Neural progenitor cell (in vitro differentiated cells): ENCODE measurements at regions not wholly inside any gene's neighbourhood (a gene's known extent, or its start where the extent isn't known, plus 50 kb on each side); places are given as distances from the start of the nearest gene placed in this dataset.
A peak's percentile ranks its signal among the peaks of the same experiment; 100 is the strongest.

Experiments used
- DNase-seq: peaks from one replicate; pipeline ENCODE4 v3.0.0-alpha.2; 2016; ENCODE audit warnings: low spot score
- H2AFZ ChIP-seq: fragments of 200-600 bp; sonication (generic); replicated peaks from 2 replicates; pipeline ENCODE4 v1.6.1; 2016; ENCODE audit warnings: antibody characterized with exemption
- H3F3A ChIP-seq: fragments of 200-600 bp; sonication (generic); 2 replicates; pipeline ENCODE4 v1.6.1; 2016; ENCODE audit warnings: antibody characterized with exemption, low read depth
- H3K27ac ChIP-seq: fragments of 200-600 bp; sonication (generic); 2 replicates; pipeline ENCODE4 v1.5.1; 2016; ENCODE audit warnings: mild to moderate bottlenecking
- H3K27me3 ChIP-seq: fragments of 200-600 bp; sonication (generic); 2 replicates; pipeline ENCODE4 v1.6.1; 2016; ENCODE audit warnings: mild to moderate bottlenecking, moderate library complexity
- H3K36me3 ChIP-seq: fragments of 200-600 bp; sonication (generic); 2 replicates; pipeline ENCODE4 v1.5.1; 2016
- H3K4me1 ChIP-seq: fragments of 200-600 bp; sonication (generic); 2 replicates; pipeline ENCODE4 v1.6.1; 2016; ENCODE audit warnings: mixed run types
- H3K4me2 ChIP-seq: fragments of 200-600 bp; sonication (generic); 2 replicates; pipeline ENCODE4 v1.6.1; 2016
- H3K4me3 ChIP-seq: fragments of 200-600 bp; sonication (generic); 2 replicates; pipeline ENCODE4 v1.5.1; 2016
- H3K79me2 ChIP-seq: fragments of 200-600 bp; sonication (generic); 2 replicates; pipeline ENCODE4 v1.6.1; 2016; ENCODE audit warnings: low read depth
- H3K9ac ChIP-seq: fragments of 200-600 bp; sonication (generic); 2 replicates; pipeline ENCODE4 v1.6.1; 2016
- H3K9me3 ChIP-seq: fragments of 200-600 bp; sonication (generic); 2 replicates; pipeline ENCODE4 v1.5.1; 2016; ENCODE audit warnings: low read depth
- H4K20me1 ChIP-seq: fragments of 200-600 bp; sonication (generic); 2 replicates; pipeline ENCODE4 v1.6.1; 2016; ENCODE audit warnings: low read depth
- H3K27ac Mint-ChIP-seq: 3 replicates; pipeline ENCODE4 v1.8.0; 2021; ENCODE audit warnings: mixed read lengths
- H3K27me3 Mint-ChIP-seq: 2 replicates; pipeline ENCODE4 v1.8.0; 2022; ENCODE audit warnings: low read depth, mild to moderate bottlenecking, inconsistent platforms, moderate library complexity, mixed read lengths; ENCODE audit not compliant: insufficient read depth
- H3K36me3 Mint-ChIP-seq: 3 replicates; pipeline ENCODE4 v1.8.0; 2021; ENCODE audit warnings: mixed read lengths
- H3K4me1 Mint-ChIP-seq: 3 replicates; pipeline ENCODE4 v1.8.0; 2021; ENCODE audit warnings: mixed read lengths
- H3K4me3 Mint-ChIP-seq: 3 replicates; pipeline ENCODE4 v1.8.0; 2021; ENCODE audit warnings: mild to moderate bottlenecking, moderate library complexity, mixed read lengths
- H3K9me3 Mint-ChIP-seq: 3 replicates; pipeline ENCODE4 v1.8.0; 2020; ENCODE audit warnings: mixed read lengths
- EZH2 ChIP-seq: fragments of 200-600 bp; sonication (generic); IDR thresholded peaks from 2 replicates; pipeline ENCODE4 v1.6.1; 2017; ENCODE audit warnings: antibody characterized with exemption, mild to moderate bottlenecking, moderate library complexity
- EZH2phosphoT487 ChIP-seq: fragments of 200-600 bp; sonication (generic); IDR thresholded peaks from 2 replicates; pipeline ENCODE4 v1.6.1; 2017; ENCODE audit warnings: antibody characterized with exemption
- TF ChIP-seq, protein P1 (sequence below): fragments of 200-600 bp; sonication (generic); IDR thresholded peaks from 2 replicates; pipeline ENCODE4 v1.5.1; 2017; ENCODE audit warnings: antibody characterized with exemption, mild to moderate bottlenecking

DNA sequence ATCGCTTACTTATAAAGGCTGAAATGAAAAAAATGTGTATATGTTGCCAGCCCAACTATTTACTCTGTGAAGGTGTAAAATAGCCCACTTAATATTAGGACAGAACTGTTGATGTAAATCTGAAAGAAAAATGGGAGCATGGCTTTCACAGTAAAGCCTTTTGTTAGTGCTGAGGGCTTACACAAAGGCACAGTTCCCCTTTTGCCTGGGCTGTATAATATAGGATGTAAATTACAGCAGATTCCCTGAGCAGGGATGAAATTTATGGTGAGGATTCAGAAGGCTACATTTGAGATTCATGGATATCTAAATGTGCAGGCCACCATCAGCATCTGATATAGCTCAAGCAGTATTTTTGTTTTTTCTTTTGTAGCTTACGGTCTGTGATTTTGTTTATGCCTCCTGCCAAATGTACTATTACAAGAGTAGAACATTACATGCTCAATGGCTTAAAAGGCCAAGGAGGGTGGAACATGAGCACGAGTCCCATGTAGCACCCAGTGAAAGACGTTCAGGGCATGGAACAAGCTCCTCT lies 109.1 kb upstream of the ATP10A start:
- H4K20me1 ChIP-seq, result no peaks in the 10 kb centered on the region

DNA sequence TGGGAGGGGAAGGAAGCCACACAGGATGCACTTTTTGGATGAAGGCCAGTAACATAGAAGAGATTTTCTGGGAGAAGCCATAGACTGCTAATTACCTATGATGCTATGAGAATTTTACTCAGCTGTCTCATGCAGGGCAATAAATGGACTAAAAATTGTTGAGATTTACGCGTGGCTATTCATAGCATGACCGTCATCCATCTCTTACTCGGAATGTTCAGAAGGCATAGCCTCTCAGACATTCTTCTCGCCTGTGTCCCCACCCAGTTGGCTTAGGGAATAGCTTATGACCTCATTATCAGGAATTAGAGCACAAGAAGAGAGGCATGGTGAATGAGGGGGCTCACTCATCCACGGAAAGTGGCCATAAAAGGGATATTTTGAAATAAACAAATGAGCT lies 107.9 kb upstream of the ATP10A start:
- Histone ChIP-seq H3K79me2 (no peaks in the 10 kb centered on the region), H3K27me3 (no peaks in the 10 kb centered on the region), H2AFZ (no peak overlapping the region), H3F3A (peaks cover 6% of the 10 kb centered on the region), H4K20me1 (no peaks in the 10 kb centered on the region), H3K27ac (no peak overlapping the region), H3K9me3 (no peaks in the 10 kb centered on the region), H3K4me2 (no peak overlapping the region), H3K9ac (no peak overlapping the region), H3K4me3 (no peak overlapping the region), H3K4me1 (peaks cover 25% of the 10 kb centered on the region), H3K36me3 (no peaks in the 10 kb centered on the region)
- H3K27me3 Mint-ChIP-seq, result peaks cover 11% of the 10 kb centered on the region
- peaks cover 19% of the 10 kb centered on the region for H3K9me3 Mint-ChIP-seq
- H3K4me3 Mint-ChIP-seq, result no peak overlapping the region
- DNase-seq, result no peak
- peaks cover 26% of the 10 kb centered on the region for H3K4me1 Mint-ChIP-seq
- TF ChIP-seq EZH2phosphoT487 (no peak), EZH2 (no peak)
- TF ChIP-seq, protein P1, sequence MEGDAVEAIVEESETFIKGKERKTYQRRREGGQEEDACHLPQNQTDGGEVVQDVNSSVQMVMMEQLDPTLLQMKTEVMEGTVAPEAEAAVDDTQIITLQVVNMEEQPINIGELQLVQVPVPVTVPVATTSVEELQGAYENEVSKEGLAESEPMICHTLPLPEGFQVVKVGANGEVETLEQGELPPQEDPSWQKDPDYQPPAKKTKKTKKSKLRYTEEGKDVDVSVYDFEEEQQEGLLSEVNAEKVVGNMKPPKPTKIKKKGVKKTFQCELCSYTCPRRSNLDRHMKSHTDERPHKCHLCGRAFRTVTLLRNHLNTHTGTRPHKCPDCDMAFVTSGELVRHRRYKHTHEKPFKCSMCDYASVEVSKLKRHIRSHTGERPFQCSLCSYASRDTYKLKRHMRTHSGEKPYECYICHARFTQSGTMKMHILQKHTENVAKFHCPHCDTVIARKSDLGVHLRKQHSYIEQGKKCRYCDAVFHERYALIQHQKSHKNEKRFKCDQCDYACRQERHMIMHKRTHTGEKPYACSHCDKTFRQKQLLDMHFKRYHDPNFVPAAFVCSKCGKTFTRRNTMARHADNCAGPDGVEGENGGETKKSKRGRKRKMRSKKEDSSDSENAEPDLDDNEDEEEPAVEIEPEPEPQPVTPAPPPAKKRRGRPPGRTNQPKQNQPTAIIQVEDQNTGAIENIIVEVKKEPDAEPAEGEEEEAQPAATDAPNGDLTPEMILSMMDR, result no peak
- no peaks in the 10 kb centered on the region for H3K36me3 Mint-ChIP-seq
- peak overlapping the region; percentile 80 for H3K27ac Mint-ChIP-seq

More for the DNA sequence above, 109.1 kb upstream of the ATP10A start:
- Mint-ChIP-seq H3K4me1 (peaks cover 23% of the 10 kb centered on the region), H3K27me3 (peaks cover 10% of the 10 kb centered on the region), H3K9me3 (peaks cover 19% of the 10 kb centered on the region), H3K27ac (peak overlapping the region; percentile 91), H3K36me3 (no peaks in the 10 kb centered on the region), H3K4me3 (no peak overlapping the region)
- Histone ChIP-seq H3K9ac (no peak overlapping the region), H2AFZ (peak overlapping the region; percentile 46), H3F3A (peaks cover 6% of the 10 kb centered on the region), H3K4me2 (peak overlapping the region; percentile 36), H3K27ac (peak overlapping the region; percentile 39), H3K79me2 (no peaks in the 10 kb centered on the region), H3K36me3 (no peaks in the 10 kb centered on the region), H3K4me1 (peaks cover 25% of the 10 kb centered on the region), H3K9me3 (no peaks in the 10 kb centered on the region), H3K27me3 (no peaks in the 10 kb centered on the region), H3K4me3 (no peak overlapping the region)
- no peak for TF ChIP-seq EZH2phosphoT487
- TF ChIP-seq EZH2, result no peak
- peak; percentile 54 for DNase-seq

DNA sequence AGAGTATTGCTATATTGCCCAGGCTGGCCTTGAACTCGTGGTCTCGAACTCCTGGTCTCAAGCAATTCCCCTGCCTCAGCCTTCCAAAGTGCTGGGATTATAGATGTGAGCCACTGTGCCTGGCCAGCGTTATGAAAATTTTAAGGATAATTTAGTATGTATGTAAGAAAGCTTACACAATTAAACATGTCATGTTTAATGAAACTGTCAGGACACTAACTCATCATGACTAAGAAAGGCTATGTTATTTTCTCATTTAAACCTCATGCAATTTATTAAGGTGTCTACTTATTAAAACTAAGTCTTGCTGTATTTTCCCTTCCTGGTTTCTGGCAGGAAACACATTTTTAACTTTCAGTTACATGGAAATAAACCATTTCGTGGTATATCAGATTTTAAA lies 106.8 kb upstream of the ATP10A start:
- Histone ChIP-seq H3K4me1 (peaks cover 25% of the 10 kb centered on the region), H3K36me3 (no peaks in the 10 kb centered on the region), H2AFZ (no peak overlapping the region), H3K9me3 (no peaks in the 10 kb centered on the region), H3K9ac (no peak overlapping the region), H3K79me2 (no peaks in the 10 kb centered on the region), H3F3A (peaks cover 6% of the 10 kb centered on the region), H4K20me1 (no peaks in the 10 kb centered on the region), H3K4me3 (no peak overlapping the region), H3K27me3 (no peaks in the 10 kb centered on the region), H3K27ac (no peak overlapping the region), H3K4me2 (no peak overlapping the region)
- H3K36me3 Mint-ChIP-seq, result peaks cover 2% of the 10 kb centered on the region
- no peak overlapping the region for H3K4me3 Mint-ChIP-seq
- DNase-seq, result no peak
- peaks cover 9% of the 10 kb centered on the region for H3K27me3 Mint-ChIP-seq
- TF ChIP-seq EZH2 (no peak), EZH2phosphoT487 (no peak)
- peak overlapping the region; percentile 58 for H3K27ac Mint-ChIP-seq
- peaks cover 32% of the 10 kb centered on the region for H3K4me1 Mint-ChIP-seq
- H3K9me3 Mint-ChIP-seq, result peaks cover 12% of the 10 kb centered on the region

GRCh38 chr15:25967116-25967515 lies 104.0 kb upstream of the ATP10A start:
- Mint-ChIP-seq H3K27me3 (peaks cover 4% of the 10 kb centered on the region), H3K4me1 (peaks cover 23% of the 10 kb centered on the region), H3K27ac (no peak overlapping the region), H3K4me3 (no peak overlapping the region), H3K36me3 (peaks cover 2% of the 10 kb centered on the region), H3K9me3 (peaks cover 2% of the 10 kb centered on the region)
- no peak overlapping the region for H3K27ac ChIP-seq
- H3F3A ChIP-seq, result no peaks in the 10 kb centered on the region
- peaks cover 16% of the 10 kb centered on the region for H3K4me1 ChIP-seq
- H3K4me2 ChIP-seq, result no peak overlapping the region
- H3K4me3 ChIP-seq, result no peak overlapping the region
- H3K36me3 ChIP-seq, result no peaks in the 10 kb centered on the region
- H4K20me1 ChIP-seq, result no peaks in the 10 kb centered on the region
- H3K9ac ChIP-seq, result no peak overlapping the region
- no peaks in the 10 kb centered on the region for H3K9me3 ChIP-seq
- TF ChIP-seq EZH2phosphoT487 (no peak), EZH2 (no peak)
- TF ChIP-seq, protein P1, result no peak
- no peak overlapping the region for H2AFZ ChIP-seq
- H3K79me2 ChIP-seq, result no peaks in the 10 kb centered on the region
- no peaks in the 10 kb centered on the region for H3K27me3 ChIP-seq
- no peak for DNase-seq
